ENCODE measurements at regions not wholly inside any gene's neighbourhood (a gene's known extent, or its start where the extent isn't known, plus 50 kb on each side); places are given as distances from the start of the nearest gene placed in this dataset.

GRCh38 chr12:124665511-124665910 lies 98.1 kb upstream of the NCOR2 start:
- no peak overlapping the region for H3K14ac ChIP-seq (ENCODE audit: low read length)
- no peak overlapping the region for H3K4me3 ChIP-seq (ENCODE audit: low read depth, low read length)
- peaks cover 9% of the 10 kb centered on the region for H3K79me1 ChIP-seq (ENCODE audit: low read length)
- H2AFZ ChIP-seq (ENCODE audit: insufficient read depth, low read length, poor library complexity), result no peak overlapping the region
- peak overlapping the region; percentile 65 for H2BK5ac ChIP-seq (ENCODE audit: low read depth, low read length, poor library complexity)
- H3K18ac ChIP-seq (ENCODE audit: low read length), result no peak overlapping the region
- peaks cover 6 to 11% of the 10 kb centered on the region in 2 experiments for H3K4me1 ChIP-seq (ENCODE audit: control insufficient read depth in 1 of 2, insufficient read depth in 2 of 2, low read length in 2 of 2)
- H3K27ac ChIP-seq (ENCODE audit: low read depth, low read length), result peak overlapping the region; percentile 34
- H2AK5ac ChIP-seq (ENCODE audit: low read length), result no peak overlapping the region
- DNase-seq, result peak; percentile 79 to 92
- H4K12ac ChIP-seq (ENCODE audit: low read depth, low read length), result no peak overlapping the region
- no peak overlapping the region for H4K8ac ChIP-seq (ENCODE audit: low read depth, low read length)
- no peaks in the 10 kb centered on the region for H3K36me3 ChIP-seq (ENCODE audit: control insufficient read depth in 1 of 2, insufficient read depth in 2 of 2, low read length in 2 of 2)
- peaks cover 3% of the 10 kb centered on the region for H3K9me3 ChIP-seq (ENCODE audit: insufficient read depth, low read depth, low read length)
- H3K79me2 ChIP-seq (ENCODE audit: control insufficient read depth, insufficient read depth, low read length, poor library complexity), result no peaks in the 10 kb centered on the region
- H3K9ac ChIP-seq (ENCODE audit: low read length), result no peak overlapping the region
- peak overlapping the region; percentile 44 for H2BK120ac ChIP-seq (ENCODE audit: insufficient read depth, low read length, poor library complexity)
- H3K27me3 ChIP-seq (ENCODE audit: insufficient read depth, low read length), result no peaks in the 10 kb centered on the region
- H3K23ac ChIP-seq (ENCODE audit: low read length), result no peak overlapping the region
- peak overlapping the region; percentile 91 for H2BK12ac ChIP-seq (ENCODE audit: low read length)
- no peak overlapping the region for H3K4me2 ChIP-seq (ENCODE audit: low read length)
- H3K4ac ChIP-seq (ENCODE audit: low read depth, low read length), result no peak overlapping the region
- WGBS (ENCODE audit: extremely low coverage, insufficient coverage, insufficient read length), result no CpG with 5 or more reads among the region's 1 CpG
- H4K91ac ChIP-seq (ENCODE audit: low read depth, low read length), result peak overlapping the region; percentile 48

- no peak overlapping the region for H3K4me2 ChIP-seq (ENCODE audit: low read length)
- H2BK120ac ChIP-seq (ENCODE audit: insufficient read depth, low read length, poor library complexity), result peak overlapping the region; percentile 84
- H3K79me1 ChIP-seq (ENCODE audit: low read length), result peaks cover 9% of the 10 kb centered on the region
- H3K27me3 ChIP-seq (ENCODE audit: insufficient read depth, low read length), result no peaks in the 10 kb centered on the region
- peak in 1 of 2 donors; percentile 49 for DNase-seq
- H3K79me2 ChIP-seq (ENCODE audit: control insufficient read depth, insufficient read depth, low read length, poor library complexity), result no peaks in the 10 kb centered on the region
- WGBS (ENCODE audit: extremely low coverage, insufficient coverage, insufficient read length), result no CpG with 5 or more reads among the region's 6 CpGs
- H3K4ac ChIP-seq (ENCODE audit: low read depth, low read length), result no peak overlapping the region
- no peak overlapping the region for H3K9ac ChIP-seq (ENCODE audit: low read length)
- no peak overlapping the region for H2AFZ ChIP-seq (ENCODE audit: insufficient read depth, low read length, poor library complexity)
- peaks cover 6 to 11% of the 10 kb centered on the region in 2 experiments for H3K4me1 ChIP-seq (ENCODE audit: control insufficient read depth in 1 of 2, insufficient read depth in 2 of 2, low read length in 2 of 2)
- H3K14ac ChIP-seq (ENCODE audit: low read length), result no peak overlapping the region
- peak overlapping the region; percentile 16 for H2BK5ac ChIP-seq (ENCODE audit: low read depth, low read length, poor library complexity)
- H3K23ac ChIP-seq (ENCODE audit: low read length), result no peak overlapping the region
- peak overlapping the region; percentile 48 for H2BK12ac ChIP-seq (ENCODE audit: low read length)
- H3K27ac ChIP-seq (ENCODE audit: low read depth, low read length), result peak overlapping the region; percentile 34
- no peak overlapping the region for H3K18ac ChIP-seq (ENCODE audit: low read length)
- H2AK5ac ChIP-seq (ENCODE audit: low read length), result peak overlapping the region; percentile 11
- H3K9me3 ChIP-seq (ENCODE audit: insufficient read depth, low read depth, low read length), result peaks cover 3% of the 10 kb centered on the region
- no peak overlapping the region for H3K4me3 ChIP-seq (ENCODE audit: low read depth, low read length)
- H3K36me3 ChIP-seq (ENCODE audit: control insufficient read depth in 1 of 2, insufficient read depth in 2 of 2, low read length in 2 of 2), result no peaks in the 10 kb centered on the region
- H4K12ac ChIP-seq (ENCODE audit: low read depth, low read length), result no peak overlapping the region
- H4K8ac ChIP-seq (ENCODE audit: low read depth, low read length), result no peak overlapping the region
- H4K91ac ChIP-seq (ENCODE audit: low read depth, low read length), result peak overlapping the region; percentile 54
Observed at GRCh38 chr12:124664395-124665111, 97.1 kb upstream of the NCOR2 start.

DNA sequence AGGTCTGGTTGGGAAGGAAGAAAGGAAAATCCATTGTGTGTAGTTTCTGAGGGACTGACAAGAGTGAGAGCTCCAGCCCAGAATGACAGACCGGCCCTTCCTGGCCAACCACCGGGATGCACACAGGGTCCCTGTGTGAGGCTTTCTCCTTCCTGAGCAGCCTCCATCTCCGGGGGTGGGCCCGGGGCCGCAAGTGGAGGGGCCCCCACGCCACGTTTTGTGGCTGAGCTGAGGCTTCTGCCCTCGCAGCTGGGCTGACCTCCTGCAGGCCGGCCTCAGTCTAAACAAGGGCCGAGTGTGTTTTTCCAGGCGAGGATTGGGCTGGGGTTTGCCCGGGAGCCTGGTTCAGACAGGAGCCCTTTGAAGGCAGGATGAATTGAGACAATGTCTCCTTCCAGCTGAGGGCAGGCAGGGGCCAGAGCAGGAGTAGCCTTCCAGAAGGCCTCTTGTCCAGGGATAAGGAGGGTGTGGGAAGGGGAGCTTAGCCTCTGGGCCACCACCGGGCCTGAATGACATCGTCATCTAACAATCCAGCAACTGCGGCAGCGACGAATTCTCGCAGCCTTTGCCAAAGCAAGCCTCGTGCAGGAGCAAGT lies 96.5 kb upstream of the NCOR2 start:
- Histone ChIP-seq H4K12ac (ENCODE audit: low read depth, low read length) (no peak overlapping the region), H3K36me3 (ENCODE audit: control insufficient read depth in 1 of 2, insufficient read depth in 2 of 2, low read length in 2 of 2) (no peaks in the 10 kb centered on the region), H3K27me3 (ENCODE audit: insufficient read depth, low read length) (no peaks in the 10 kb centered on the region)

DNA sequence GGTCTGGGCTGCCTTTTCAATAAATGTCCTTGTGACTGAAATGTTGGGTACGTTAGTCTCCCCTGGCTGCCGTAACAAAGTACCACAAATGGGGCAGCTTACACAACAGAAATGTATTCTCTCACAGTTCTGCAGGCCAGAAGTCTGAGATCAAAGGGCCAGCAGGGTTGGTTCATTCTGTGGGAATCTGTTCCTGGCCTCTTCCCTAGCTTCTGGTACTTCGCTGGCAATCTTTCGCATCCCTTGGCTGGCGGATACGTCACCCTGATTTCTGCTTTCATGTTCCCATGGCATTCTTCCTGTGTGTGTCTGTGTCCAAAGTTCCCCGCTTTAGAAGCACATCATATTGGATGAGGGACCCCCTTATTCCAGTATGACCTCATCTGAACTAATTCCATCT lies 95.8 kb upstream of the NCOR2 start:
- H4K91ac ChIP-seq (ENCODE audit: low read depth, low read length), result no peak overlapping the region
- peaks cover 5% of the 10 kb centered on the region for H3K9me3 ChIP-seq (ENCODE audit: insufficient read depth, low read depth, low read length)
- WGBS (ENCODE audit: extremely low coverage, insufficient coverage, insufficient read length), result no CpG with 5 or more reads among the region's 7 CpGs
- no peak overlapping the region for H2BK5ac ChIP-seq (ENCODE audit: low read depth, low read length, poor library complexity)
- no peak overlapping the region for H3K23ac ChIP-seq (ENCODE audit: low read length)
- H3K36me3 ChIP-seq (ENCODE audit: control insufficient read depth in 1 of 2, insufficient read depth in 2 of 2, low read length in 2 of 2), result no peaks in the 10 kb centered on the region
- H3K4ac ChIP-seq (ENCODE audit: low read depth, low read length), result no peak overlapping the region
- no peak overlapping the region for H2AFZ ChIP-seq (ENCODE audit: insufficient read depth, low read length, poor library complexity)
- H3K79me1 ChIP-seq (ENCODE audit: low read length), result peaks cover 9% of the 10 kb centered on the region
- H3K9ac ChIP-seq (ENCODE audit: low read length), result no peak overlapping the region
- H2BK12ac ChIP-seq (ENCODE audit: low read length), result no peak overlapping the region
- no peak overlapping the region for H4K12ac ChIP-seq (ENCODE audit: low read depth, low read length)
- H2BK120ac ChIP-seq (ENCODE audit: insufficient read depth, low read length, poor library complexity), result no peak overlapping the region
- H3K27ac ChIP-seq (ENCODE audit: low read depth, low read length), result no peak overlapping the region
- H3K79me2 ChIP-seq (ENCODE audit: control insufficient read depth, insufficient read depth, low read length, poor library complexity), result no peaks in the 10 kb centered on the region
- DNase-seq, result no peak
- no peak overlapping the region for H3K14ac ChIP-seq (ENCODE audit: low read length)
- no peak overlapping the region for H2AK5ac ChIP-seq (ENCODE audit: low read length)
- no peak overlapping the region for H4K8ac ChIP-seq (ENCODE audit: low read depth, low read length)
- no peak overlapping the region for H3K18ac ChIP-seq (ENCODE audit: low read length)
- H3K4me2 ChIP-seq (ENCODE audit: low read length), result no peak overlapping the region
- peaks cover 6 to 11% of the 10 kb centered on the region in 2 experiments for H3K4me1 ChIP-seq (ENCODE audit: control insufficient read depth in 1 of 2, insufficient read depth in 2 of 2, low read length in 2 of 2)
- no peaks in the 10 kb centered on the region for H3K27me3 ChIP-seq (ENCODE audit: insufficient read depth, low read length)
- H3K4me3 ChIP-seq (ENCODE audit: low read depth, low read length), result no peak overlapping the region

More for the DNA sequence above, 96.5 kb upstream of the NCOR2 start:
- H2AK5ac ChIP-seq (ENCODE audit: low read length), result peak overlapping the region; percentile 17
- H3K9me3 ChIP-seq (ENCODE audit: insufficient read depth, low read depth, low read length), result peaks cover 3% of the 10 kb centered on the region
- H4K8ac ChIP-seq (ENCODE audit: low read depth, low read length), result peak overlapping the region; percentile 6
- no peak overlapping the region for H3K4me2 ChIP-seq (ENCODE audit: low read length)
- H2AFZ ChIP-seq (ENCODE audit: insufficient read depth, low read length, poor library complexity), result no peak overlapping the region
- no peak overlapping the region for H3K18ac ChIP-seq (ENCODE audit: low read length)
- H3K4me1 ChIP-seq (ENCODE audit: control insufficient read depth in 1 of 2, insufficient read depth in 2 of 2, low read length in 2 of 2), result peaks cover 6 to 11% of the 10 kb centered on the region in 2 experiments
- H2BK120ac ChIP-seq (ENCODE audit: insufficient read depth, low read length, poor library complexity), result peak overlapping the region; percentile 5
- H3K23ac ChIP-seq (ENCODE audit: low read length), result no peak overlapping the region
- no CpG with 5 or more reads among the region's 19 CpGs for WGBS (ENCODE audit: extremely low coverage, insufficient coverage, insufficient read length)
- H2BK5ac ChIP-seq (ENCODE audit: low read depth, low read length, poor library complexity), result peak overlapping the region; percentile 47
- H3K4me3 ChIP-seq (ENCODE audit: low read depth, low read length), result no peak overlapping the region
- no peak overlapping the region for H3K4ac ChIP-seq (ENCODE audit: low read depth, low read length)
- no peak overlapping the region for H3K9ac ChIP-seq (ENCODE audit: low read length)
- H3K79me2 ChIP-seq (ENCODE audit: control insufficient read depth, insufficient read depth, low read length, poor library complexity), result no peaks in the 10 kb centered on the region
- peak overlapping the region; percentile 4 for H3K27ac ChIP-seq (ENCODE audit: low read depth, low read length)
- H3K79me1 ChIP-seq (ENCODE audit: low read length), result peaks cover 9% of the 10 kb centered on the region
- DNase-seq, result no peak
- H3K14ac ChIP-seq (ENCODE audit: low read length), result peak overlapping the region; percentile 2
- H2BK12ac ChIP-seq (ENCODE audit: low read length), result no peak overlapping the region
- no peak overlapping the region for H4K91ac ChIP-seq (ENCODE audit: low read depth, low read length)

Measured in trophoblast cell (in vitro differentiated cells and primary cell).